ENCODE measurements at regions not wholly inside any gene's neighbourhood (a gene's known extent, or its start where the extent isn't known, plus 50 kb on each side); places are given as distances from the start of the nearest gene placed in this dataset.

- Histone ChIP-seq H3K27ac (ENCODE audit: low read depth, low read length) (peak overlapping the region; percentile 14), H3K27me3 (ENCODE audit: control insufficient read depth in 5 of 5, insufficient read depth in 4 of 5, low read length in 5 of 5) (no peaks in the 10 kb centered on the region), H3K9me3 (ENCODE audit: control insufficient read depth in 5 of 5, low read length in 5 of 5) (no peaks in the 10 kb centered on the region), H3K4me3 (ENCODE audit: low read depth in 1 of 5, low read length in 5 of 5) (no peak overlapping the region), H3K36me3 (ENCODE audit: control insufficient read depth in 5 of 5, insufficient read depth in 5 of 5, low read length in 5 of 5) (no peaks in the 10 kb centered on the region), H3K9ac (ENCODE audit: low read length in 5 of 5) (no peak overlapping the region), H3K4me1 (ENCODE audit: control insufficient read depth in 5 of 5, insufficient read depth in 5 of 5, low read length in 5 of 5) (peaks cover 3 to 37% (median 18%) of the 10 kb centered on the region in 5 donors)
Observed at GRCh38 chr2:74772046-74772445, 61.9 kb upstream of the HK2 start.

GRCh38 chr2:74777161-74777900 lies 56.6 kb upstream of the HK2 start:
- Histone ChIP-seq H3K4me1 (ENCODE audit: control insufficient read depth in 5 of 5, insufficient read depth in 5 of 5, low read length in 5 of 5) (peaks cover 2 to 16% (median 9%) of the 10 kb centered on the region in 5 donors), H3K36me3 (ENCODE audit: control insufficient read depth in 5 of 5, insufficient read depth in 5 of 5, low read length in 5 of 5) (no peaks in the 10 kb centered on the region), H3K27ac (ENCODE audit: low read depth, low read length) (no peak overlapping the region), H3K9ac (ENCODE audit: low read length in 5 of 5) (no peak overlapping the region), H3K4me3 (ENCODE audit: low read depth in 1 of 5, low read length in 5 of 5) (no peak overlapping the region), H3K9me3 (ENCODE audit: control insufficient read depth in 5 of 5, low read length in 5 of 5) (no peaks in the 10 kb centered on the region), H3K27me3 (ENCODE audit: control insufficient read depth in 5 of 5, insufficient read depth in 4 of 5, low read length in 5 of 5) (no peaks in the 10 kb centered on the region)

- H3K4me3 ChIP-seq (ENCODE audit: low read depth in 1 of 5, low read length in 5 of 5): peak overlapping the region in 1 of 5 donors; percentile 2
- H3K27ac ChIP-seq (ENCODE audit: low read depth, low read length): no peak overlapping the region
- no peak overlapping the region for H3K9ac ChIP-seq (ENCODE audit: low read length in 5 of 5)
- H3K9me3 ChIP-seq (ENCODE audit: control insufficient read depth in 5 of 5, low read length in 5 of 5): no peaks in the 10 kb centered on the region
- H3K4me1 ChIP-seq (ENCODE audit: control insufficient read depth in 5 of 5, insufficient read depth in 5 of 5, low read length in 5 of 5): peaks cover 0 to 13% (median 5%) of the 10 kb centered on the region in 5 donors
- no peaks in the 10 kb centered on the region for H3K27me3 ChIP-seq (ENCODE audit: control insufficient read depth in 5 of 5, insufficient read depth in 4 of 5, low read length in 5 of 5)
- no peaks in the 10 kb centered on the region for H3K36me3 ChIP-seq (ENCODE audit: control insufficient read depth in 5 of 5, insufficient read depth in 5 of 5, low read length in 5 of 5)
Observed at GRCh38 chr2:74778381-74779264, 55.3 kb upstream of the HK2 start.

DNA sequence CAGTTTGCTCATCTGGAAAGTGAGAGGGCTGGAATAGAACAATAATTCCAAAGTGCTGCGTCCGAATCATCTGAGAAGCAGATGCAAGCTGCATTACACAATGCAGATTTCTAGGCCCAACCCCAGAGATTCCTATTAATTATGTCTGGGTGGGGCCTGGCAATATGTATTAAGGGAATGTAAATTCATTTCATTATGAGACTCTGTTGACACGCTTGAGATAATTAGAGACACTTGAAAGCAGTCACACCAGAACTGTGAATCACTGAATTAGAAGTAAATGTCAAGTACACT lies 54.7 kb upstream of the HK2 start:
- Histone ChIP-seq H3K4me3 (ENCODE audit: low read depth in 1 of 5, low read length in 5 of 5) (no peak overlapping the region), H3K9me3 (ENCODE audit: control insufficient read depth in 5 of 5, low read length in 5 of 5) (no peaks in the 10 kb centered on the region), H3K27me3 (ENCODE audit: control insufficient read depth in 5 of 5, insufficient read depth in 4 of 5, low read length in 5 of 5) (no peaks in the 10 kb centered on the region), H3K36me3 (ENCODE audit: control insufficient read depth in 5 of 5, insufficient read depth in 5 of 5, low read length in 5 of 5) (no peaks in the 10 kb centered on the region), H3K27ac (ENCODE audit: low read depth, low read length) (no peak overlapping the region), H3K4me1 (ENCODE audit: control insufficient read depth in 5 of 5, insufficient read depth in 5 of 5, low read length in 5 of 5) (peaks cover 0 to 13% (median 5%) of the 10 kb centered on the region in 5 donors), H3K9ac (ENCODE audit: low read length in 5 of 5) (no peak overlapping the region)

DNA sequence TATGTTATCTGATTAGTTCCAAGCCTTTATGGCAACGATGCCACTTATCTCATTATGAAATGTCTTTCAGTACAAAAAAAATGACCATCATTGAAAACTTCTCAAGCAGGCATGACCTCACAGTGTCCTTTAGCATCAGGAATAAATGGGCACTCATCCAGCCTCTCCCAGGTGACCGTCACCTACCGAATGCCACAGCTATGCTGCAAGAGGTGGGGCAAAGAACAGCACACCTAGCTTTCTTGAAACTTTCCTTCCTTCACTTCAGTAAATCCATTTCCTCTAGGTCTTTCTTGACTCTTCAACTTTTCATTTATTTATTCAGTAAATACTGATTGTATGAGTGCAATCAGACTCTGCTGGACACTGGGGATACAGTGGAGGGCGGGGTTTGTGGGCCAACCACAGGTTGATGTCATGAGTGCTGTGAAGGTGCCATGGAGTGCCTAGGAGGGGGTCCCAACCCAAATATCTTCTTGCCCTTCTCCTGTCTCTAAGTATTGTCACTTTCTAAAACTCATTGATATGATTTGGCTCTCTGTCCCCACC lies 54.3 kb upstream of the HK2 start:
- Histone ChIP-seq H3K9ac (ENCODE audit: low read length in 5 of 5) (no peak overlapping the region), H3K27me3 (ENCODE audit: control insufficient read depth in 5 of 5, insufficient read depth in 4 of 5, low read length in 5 of 5) (no peaks in the 10 kb centered on the region), H3K9me3 (ENCODE audit: control insufficient read depth in 5 of 5, low read length in 5 of 5) (no peaks in the 10 kb centered on the region), H3K27ac (ENCODE audit: low read depth, low read length) (no peak overlapping the region), H3K36me3 (ENCODE audit: control insufficient read depth in 5 of 5, insufficient read depth in 5 of 5, low read length in 5 of 5) (no peaks in the 10 kb centered on the region), H3K4me3 (ENCODE audit: low read depth in 1 of 5, low read length in 5 of 5) (no peak overlapping the region), H3K4me1 (ENCODE audit: control insufficient read depth in 5 of 5, insufficient read depth in 5 of 5, low read length in 5 of 5) (peaks cover 0 to 13% (median 5%) of the 10 kb centered on the region in 5 donors)

Data from subcutaneous abdominal adipose tissue (tissue), 5 donors.